H1 (cell line): ENCODE measurements at regions not wholly inside any gene's neighbourhood (a gene's known extent, or its start where the extent isn't known, plus 50 kb on each side); places are given as distances from the start of the nearest gene placed in this dataset.

Source experiments
- CTCF ChIP-seq, 3 experiments: IDR thresholded peaks; 1 replicate in 2 of 3; 2 replicates in 1 of 3; pipeline versions ENCODE4 v1.5.1 to v1.6.1; 2011; ENCODE audit warnings: low read length in 3 of 3, mild to moderate bottlenecking in 3 of 3, inconsistent platforms in 2 of 3, low read depth in 1 of 3, moderate library complexity in 1 of 3; ENCODE audit not compliant: insufficient read depth in 1 of 3; ENCODE audit errors: control extremely low read depth in 1 of 3
- EP300 ChIP-seq, 2 experiments: IDR thresholded peaks; 1 replicate in 1 of 2; 2 replicates in 1 of 2; pipeline ENCODE4 v1.6.1; 2011 to 2012; ENCODE audit warnings: low read depth in 2 of 2, low read length in 2 of 2, mild to moderate bottlenecking in 2 of 2, borderline replicate concordance in 1 of 2, inconsistent platforms in 1 of 2, moderate library complexity in 1 of 2
- NRF1 ChIP-seq: IDR thresholded peaks from 2 replicates; pipeline ENCODE4 v1.6.1; 2011; ENCODE audit warnings: mild to moderate bottlenecking, low read depth, low read length, improper control_type of control experiment
- RXRA ChIP-seq: IDR thresholded peaks from 2 replicates; pipeline ENCODE4 v1.6.1; 2011; ENCODE audit warnings: low read depth, mild to moderate bottlenecking, low read length, moderate library complexity; ENCODE audit not compliant: insufficient read depth
- SIN3A ChIP-seq, 2 experiments: IDR thresholded peaks in 1 of 2; conservative IDR thresholded peaks in 1 of 2; 2 replicates each; pipeline ENCODE4 v1.6.1; 2011 to 2012; ENCODE audit warnings: low read length in 2 of 2, improper control_type of control experiment in 1 of 2, low read depth in 1 of 2, mild to moderate bottlenecking in 1 of 2
- SP4 ChIP-seq: IDR thresholded peaks from 2 replicates; pipeline ENCODE4 v1.6.1; 2012; ENCODE audit warnings: low read length, inconsistent platforms
- ZNF274 ChIP-seq: IDR thresholded peaks from 2 replicates; pipeline ENCODE4 v1.7.0; 2012; ENCODE audit warnings: low read length, borderline replicate concordance; ENCODE audit errors: extremely low read depth

GRCh38 chrX:34805951-34806350 lies 136.6 kb upstream of the FAM47B start:
- no peak for TF ChIP-seq ZNF274
- TF ChIP-seq RXRA: no peak
- no peak for TF ChIP-seq SIN3A (conservative IDR thresholded peaks at IDR 0.05 in 1 of 2, IDR thresholded peaks at IDR 0.05 in 1 of 2; ENCODE audit: low read depth in 1 of 2, low read length in 2 of 2)
- no peak for TF ChIP-seq CTCF (IDR thresholded peaks at IDR 0.05; ENCODE audit: control extremely low read depth in 1 of 3, insufficient read depth in 1 of 3, low read depth in 1 of 3, low read length in 3 of 3)
- no peak for TF ChIP-seq NRF1
- TF ChIP-seq SP4: no peak
- no peak for TF ChIP-seq EP300 (IDR thresholded peaks at IDR 0.05; ENCODE audit: borderline replicate concordance in 1 of 2, low read depth in 2 of 2, low read length in 2 of 2)
